22Rv1 (cell line): ENCODE measurements at regions not wholly inside any gene's neighbourhood (a gene's known extent, or its start where the extent isn't known, plus 50 kb on each side); places are given as distances from the start of the nearest gene placed in this dataset.

Experiments used
- CTCF ChIP-seq: fragments of 450-650 bp; IDR thresholded peaks from 2 replicates; pipeline ENCODE4 v1.5.1; 2017; ENCODE audit warnings: mild to moderate bottlenecking
- ZFX ChIP-seq: fragments of 450-650 bp; IDR thresholded peaks from 2 replicates; pipeline ENCODE4 v1.6.1; 2017; ENCODE audit warnings: antibody characterized with exemption, borderline replicate concordance

- TF ChIP-seq CTCF (no peak), ZFX (no peak)
Measured at GRCh38 chrX:125151146-125151545, 168.5 kb upstream of the TEX13C start.
